ENCODE measurements at regions not wholly inside any gene's neighbourhood (a gene's known extent, or its start where the extent isn't known, plus 50 kb on each side); places are given as distances from the start of the nearest gene placed in this dataset.

DNA sequence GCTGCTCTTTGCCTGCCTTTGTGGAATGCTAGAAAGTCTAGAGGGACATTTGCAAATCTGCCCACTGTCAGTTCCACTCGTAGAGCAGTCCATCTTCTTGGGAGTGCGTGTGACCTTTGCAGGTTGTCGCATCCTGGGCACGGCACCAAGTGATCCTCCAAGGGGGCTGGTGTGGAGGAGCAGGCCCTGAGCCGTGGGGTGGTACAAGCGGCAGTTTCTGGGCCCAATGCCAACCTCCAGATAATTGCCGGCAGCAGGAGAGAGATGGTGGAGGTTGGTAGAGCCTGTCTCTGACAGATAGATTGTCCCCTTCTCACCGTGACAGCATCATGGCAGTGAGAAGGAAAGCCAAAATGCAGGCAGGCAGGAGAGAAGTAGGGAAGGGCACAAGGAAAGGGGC, 150.7 kb upstream of the SLC14A2 start:
- DNase-seq (ENCODE audit: extremely low read depth, insufficient read length) = no peak
- TF ChIP-seq, protein P1, sequence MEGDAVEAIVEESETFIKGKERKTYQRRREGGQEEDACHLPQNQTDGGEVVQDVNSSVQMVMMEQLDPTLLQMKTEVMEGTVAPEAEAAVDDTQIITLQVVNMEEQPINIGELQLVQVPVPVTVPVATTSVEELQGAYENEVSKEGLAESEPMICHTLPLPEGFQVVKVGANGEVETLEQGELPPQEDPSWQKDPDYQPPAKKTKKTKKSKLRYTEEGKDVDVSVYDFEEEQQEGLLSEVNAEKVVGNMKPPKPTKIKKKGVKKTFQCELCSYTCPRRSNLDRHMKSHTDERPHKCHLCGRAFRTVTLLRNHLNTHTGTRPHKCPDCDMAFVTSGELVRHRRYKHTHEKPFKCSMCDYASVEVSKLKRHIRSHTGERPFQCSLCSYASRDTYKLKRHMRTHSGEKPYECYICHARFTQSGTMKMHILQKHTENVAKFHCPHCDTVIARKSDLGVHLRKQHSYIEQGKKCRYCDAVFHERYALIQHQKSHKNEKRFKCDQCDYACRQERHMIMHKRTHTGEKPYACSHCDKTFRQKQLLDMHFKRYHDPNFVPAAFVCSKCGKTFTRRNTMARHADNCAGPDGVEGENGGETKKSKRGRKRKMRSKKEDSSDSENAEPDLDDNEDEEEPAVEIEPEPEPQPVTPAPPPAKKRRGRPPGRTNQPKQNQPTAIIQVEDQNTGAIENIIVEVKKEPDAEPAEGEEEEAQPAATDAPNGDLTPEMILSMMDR (IDR thresholded peaks at IDR 0.05; ENCODE audit: insufficient read depth, low read length, poor library complexity, severe bottlenecking) = no peak
- H3K27me3 ChIP-seq (replicated peaks; ENCODE audit: control insufficient read depth, insufficient read depth, low read length) = no peaks in the 10 kb centered on the region
- H3K4me3 ChIP-seq (replicated peaks; ENCODE audit: low read depth, low read length) = no peak overlapping the region
- H3K36me3 ChIP-seq (ENCODE audit: control insufficient read depth, insufficient read depth, low read length) = no peaks in the 10 kb centered on the region

DNA sequence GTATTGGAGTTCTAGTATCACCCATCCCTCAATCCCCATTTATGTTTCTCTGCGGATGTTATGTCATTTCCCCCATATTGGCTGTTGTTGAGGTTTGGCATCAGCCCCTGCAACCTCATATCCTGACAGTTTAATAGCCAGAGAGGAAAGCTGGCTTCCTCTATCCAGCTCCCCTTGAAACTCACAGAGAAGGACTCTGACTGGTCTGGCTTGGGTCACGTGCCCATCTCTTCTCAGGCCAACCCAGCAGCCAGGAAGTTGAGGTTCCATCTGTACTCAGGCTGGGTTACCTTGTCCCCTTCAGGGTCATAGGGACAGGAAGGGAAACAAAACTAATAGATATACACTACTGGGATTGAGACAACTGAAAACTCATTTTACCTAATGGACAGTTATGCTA, 148.0 kb upstream of the SLC14A2 start:
- TF ChIP-seq, protein P1 (IDR thresholded peaks at IDR 0.05; ENCODE audit: insufficient read depth, low read length, poor library complexity, severe bottlenecking) = no peak
- DNase-seq (ENCODE audit: extremely low read depth, insufficient read length) = no peak
- H3K4me3 ChIP-seq (replicated peaks; ENCODE audit: low read depth, low read length) = no peak overlapping the region
- no peaks in the 10 kb centered on the region for H3K36me3 ChIP-seq (ENCODE audit: control insufficient read depth, insufficient read depth, low read length)
- no peaks in the 10 kb centered on the region for H3K27me3 ChIP-seq (replicated peaks; ENCODE audit: control insufficient read depth, insufficient read depth, low read length)

DNA sequence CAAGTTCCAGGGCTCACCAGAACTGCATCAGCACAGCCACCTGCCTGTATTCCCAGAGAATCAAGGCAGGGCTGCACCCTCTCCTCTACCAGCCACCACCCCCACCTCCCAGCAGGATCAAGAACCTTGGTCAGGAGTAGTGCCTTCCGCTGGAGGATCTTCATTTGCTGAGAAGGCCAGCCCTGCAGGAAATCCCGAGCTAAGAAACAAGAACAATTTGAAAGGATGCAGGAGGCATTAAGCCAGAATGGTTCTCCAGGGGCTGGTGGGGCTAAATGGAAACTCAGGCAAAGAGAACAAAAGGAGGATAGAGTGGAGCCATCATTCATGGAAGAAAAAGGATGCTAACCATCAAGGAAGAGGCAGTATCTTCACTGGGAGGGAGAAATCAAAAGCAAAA, 147.3 kb upstream of the SLC14A2 start:
- Histone ChIP-seq H3K36me3 (ENCODE audit: control insufficient read depth, insufficient read depth, low read length) (no peaks in the 10 kb centered on the region), H3K27me3 (replicated peaks; ENCODE audit: control insufficient read depth, insufficient read depth, low read length) (no peaks in the 10 kb centered on the region), H3K4me3 (replicated peaks; ENCODE audit: low read depth, low read length) (no peak overlapping the region)
- TF ChIP-seq, protein P1 (IDR thresholded peaks at IDR 0.05; ENCODE audit: insufficient read depth, low read length, poor library complexity, severe bottlenecking) = no peak
- no peak for DNase-seq (ENCODE audit: extremely low read depth, insufficient read length)

DNA sequence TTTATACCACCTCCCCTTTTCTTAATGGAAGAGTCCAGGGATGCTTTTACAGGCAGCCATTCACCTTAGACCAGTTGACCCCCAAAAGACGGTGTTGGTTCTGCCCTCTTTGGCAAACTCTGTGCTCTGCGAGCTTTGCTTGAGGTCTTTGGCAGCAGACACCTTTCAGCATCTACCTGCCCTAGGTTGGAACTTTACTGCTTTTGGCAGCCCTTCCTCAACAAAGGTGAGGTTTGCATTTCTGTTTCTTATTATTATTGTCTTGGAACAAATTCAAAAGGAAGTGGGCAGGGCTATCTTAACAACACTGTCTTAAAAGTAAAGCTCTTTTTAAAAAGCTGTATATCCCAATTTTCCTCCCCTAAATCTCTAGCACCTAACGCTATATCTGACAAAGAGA, 136.4 kb upstream of the SLC14A2 start:
- TF ChIP-seq, protein P1 (IDR thresholded peaks at IDR 0.05; ENCODE audit: insufficient read depth, low read length, poor library complexity, severe bottlenecking) = no peak
- Histone ChIP-seq H3K36me3 (ENCODE audit: control insufficient read depth, insufficient read depth, low read length) (no peaks in the 10 kb centered on the region), H3K27me3 (replicated peaks; ENCODE audit: control insufficient read depth, insufficient read depth, low read length) (no peaks in the 10 kb centered on the region), H3K4me3 (replicated peaks; ENCODE audit: low read depth, low read length) (no peak overlapping the region)
- DNase-seq (ENCODE audit: extremely low read depth, insufficient read length) = no peak

DNA sequence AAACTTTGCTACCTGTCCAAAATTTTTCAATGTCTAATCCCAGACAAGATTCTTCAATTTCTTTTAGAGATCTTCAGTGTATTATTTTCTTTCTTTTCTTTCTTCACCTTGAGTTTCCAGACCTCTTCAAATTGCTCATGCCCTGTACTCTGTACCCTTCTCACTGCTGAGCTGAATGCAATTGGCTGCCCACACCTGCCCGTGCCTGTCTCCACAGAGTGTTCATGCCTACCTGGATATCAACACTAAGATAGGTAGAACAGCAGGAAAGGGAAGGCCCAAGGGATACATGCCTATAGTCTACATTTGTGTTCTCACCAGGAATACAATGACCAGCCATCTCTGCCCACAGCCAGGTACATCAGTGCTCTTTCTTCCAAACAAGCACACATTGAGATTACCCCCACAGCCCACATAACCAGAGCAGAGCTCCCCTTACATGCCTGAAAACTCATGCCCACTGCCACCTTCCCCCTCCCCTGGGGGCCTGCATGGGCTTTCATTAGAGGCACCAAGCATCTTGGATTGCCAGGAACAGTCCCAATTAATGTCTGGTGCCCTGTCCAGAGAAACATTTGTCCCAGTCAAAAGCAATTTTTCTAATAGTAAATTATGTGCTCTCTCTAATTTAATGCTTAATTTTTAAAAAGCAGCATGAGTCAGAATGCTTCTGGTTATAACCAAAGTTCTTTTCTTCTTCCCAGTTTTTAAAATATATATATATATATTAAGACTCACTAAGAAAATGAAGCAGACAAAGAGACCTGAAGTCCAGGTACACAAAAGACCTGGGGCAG, 134.9 kb upstream of the SLC14A2 start:
- no peak for DNase-seq (ENCODE audit: extremely low read depth, insufficient read length)
- H3K4me3 ChIP-seq (replicated peaks; ENCODE audit: low read depth, low read length) = no peak overlapping the region
- H3K27me3 ChIP-seq (replicated peaks; ENCODE audit: control insufficient read depth, insufficient read depth, low read length) = no peaks in the 10 kb centered on the region
- TF ChIP-seq, protein P1 (IDR thresholded peaks at IDR 0.05; ENCODE audit: insufficient read depth, low read length, poor library complexity, severe bottlenecking) = no peak
- no peaks in the 10 kb centered on the region for H3K36me3 ChIP-seq (ENCODE audit: control insufficient read depth, insufficient read depth, low read length)

Measured in GM06990 (cell line).